AG09319 (cell line): ENCODE measurements at regions not wholly inside any gene's neighbourhood (a gene's known extent, or its start where the extent isn't known, plus 50 kb on each side); places are given as distances from the start of the nearest gene placed in this dataset.
"Not testable (repeated sequence)": the region's sequence is repeated elsewhere in the genome, so short reads cannot be mapped to it uniquely, and the experiment has no call there.

ENCODE experiments used
- DNase-seq: peaks from one replicate; pipeline ENCODE4 v3.0.0-alpha.2; 2010; ENCODE audit warnings: low read depth; ENCODE audit errors: extremely low read depth
- CTCF ChIP-seq: IDR thresholded peaks from 2 replicates; pipeline ENCODE4 v1.5.1; 2011; ENCODE audit warnings: low read depth, mild to moderate bottlenecking, inconsistent platforms, low read length, moderate library complexity

- no peak for DNase-seq
- TF ChIP-seq CTCF: no peak
These were observed 100.2 kb upstream of the SP4 start for GRCh38 chr7:21327422-21328409.

GRCh38 chr7:21330462-21331178 is 97.3 kb upstream of the SP4 start:
- DNase-seq: no peak
- TF ChIP-seq CTCF: no peak

- no peak for TF ChIP-seq CTCF
- DNase-seq: no peak
These were observed 93.0 kb upstream of the SP4 start for GRCh38 chr7:21334906-21335305.

GRCh38 chr7:21336743-21337142 is 91.1 kb upstream of the SP4 start:
- TF ChIP-seq CTCF: no peak
- no peak for DNase-seq

GRCh38 chr7:21338728-21339164 is 89.1 kb upstream of the SP4 start:
- DNase-seq: no peak
- no peak for TF ChIP-seq CTCF

- DNase-seq: not testable (repeated sequence)
These were observed 83.0 kb upstream of the SP4 start for GRCh38 chr7:21344900-21345299.

- DNase-seq: no peak
- no peak for TF ChIP-seq CTCF
These were observed 82.5 kb upstream of the SP4 start for GRCh38 chr7:21345361-21345760.
